ENCODE measurements at regions not wholly inside any gene's neighbourhood (a gene's known extent, or its start where the extent isn't known, plus 50 kb on each side); places are given as distances from the start of the nearest gene placed in this dataset.

- POLR2A ChIA-PET, result no interaction called here
- no peak for TF ChIP-seq CTCF (IDR thresholded peaks at IDR 0.05; ENCODE audit: insufficient read depth, low read length, missing control alignments)
- CTCF ChIA-PET, result no interaction called here
- DNase-seq (ENCODE audit: low read depth, low spot score), result no peak
- no peak overlapping the region for H3K4me3 ChIP-seq (ENCODE audit: low read depth, low read length)
Observed at GRCh38 chr18:43180814-43181213, 65.3 kb upstream of the RIT2 start.

DNA sequence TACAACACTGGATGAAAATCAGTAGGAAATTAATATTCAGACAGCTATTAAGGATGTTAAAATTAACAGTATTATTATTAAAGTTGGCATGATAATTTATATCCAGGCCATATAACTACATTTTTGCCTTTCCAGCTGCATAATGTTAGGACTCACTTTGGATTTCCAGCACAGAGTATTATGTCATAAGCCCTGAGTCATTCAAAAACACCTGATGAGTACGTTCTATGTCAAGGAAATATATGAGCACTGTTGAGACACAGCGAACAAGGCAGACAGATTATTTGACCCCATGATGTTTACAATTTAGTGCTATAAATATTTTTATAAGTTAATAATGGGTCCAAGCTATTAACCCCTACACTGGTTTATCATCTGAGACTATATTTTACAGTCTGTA is 59.8 kb upstream of the RIT2 start:
- POLR2A ChIA-PET, result no interaction called here

DNA sequence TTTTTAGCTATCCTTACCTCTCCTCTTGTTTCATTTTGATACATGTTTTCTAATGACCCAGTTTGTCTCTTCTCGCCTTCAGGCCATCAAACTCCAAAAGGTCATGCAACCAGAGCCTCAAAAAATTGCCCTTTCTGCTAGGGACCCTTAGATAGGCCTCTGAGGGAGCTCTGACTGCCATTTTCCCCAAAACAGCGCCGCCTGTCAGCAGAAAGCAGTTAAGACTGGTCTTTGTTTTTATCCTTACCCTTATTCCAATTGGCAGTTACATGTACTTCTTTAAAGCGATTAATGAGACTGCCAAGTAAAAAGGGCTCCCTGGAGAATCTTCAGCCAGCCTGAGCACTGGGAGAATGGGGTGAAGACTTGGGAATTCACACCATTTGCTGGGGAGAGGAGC is 55.1 kb upstream of the RIT2 start:
- no peak overlapping the region for H3K4me3 ChIP-seq (ENCODE audit: low read depth, low read length)
- TF ChIP-seq CTCF (IDR thresholded peaks at IDR 0.05; ENCODE audit: insufficient read depth, low read length, missing control alignments), result no peak
- DNase-seq (ENCODE audit: low read depth, low spot score), result no peak
- ChIA-PET CTCF (no interaction called here), POLR2A (no interaction called here)

More for the DNA sequence above, 59.8 kb upstream of the RIT2 start:
- no peak overlapping the region for H3K4me3 ChIP-seq (ENCODE audit: low read depth, low read length)
- CTCF ChIA-PET, result no interaction called here
- TF ChIP-seq CTCF (IDR thresholded peaks at IDR 0.05; ENCODE audit: insufficient read depth, low read length, missing control alignments), result no peak
- DNase-seq (ENCODE audit: low read depth, low spot score), result no peak

All from AG04449 (cell line).